ENCODE measurements at regions not wholly inside any gene's neighbourhood (a gene's known extent, or its start where the extent isn't known, plus 50 kb on each side); places are given as distances from the start of the nearest gene placed in this dataset.

DNA sequence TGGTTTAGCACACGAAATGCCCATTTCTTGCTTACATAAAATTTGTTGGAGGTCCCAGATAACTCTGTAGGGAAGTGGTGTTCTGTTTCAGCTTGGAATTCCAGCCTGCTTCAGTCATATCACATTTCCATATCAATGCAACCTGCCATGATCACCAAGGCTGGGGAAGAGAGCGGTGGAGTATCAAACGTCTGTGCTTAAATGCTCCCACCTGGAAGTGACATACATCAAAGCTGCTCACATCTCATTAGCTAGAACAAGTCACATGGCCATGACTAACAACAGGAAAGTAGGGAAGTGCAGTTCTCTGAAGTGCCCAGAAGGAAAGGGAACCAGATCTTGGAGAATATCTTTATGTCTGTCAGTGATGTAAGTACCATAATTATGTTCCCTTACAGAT lies 130.2 kb upstream of the CFAP20DC start:
- intact Hi-C loops (cut with micrococcal nuclease; ENCODE audit: unreplicated experiment) (no loop called here), in situ Hi-C loops (cut with MboI) (no loop called here)
- FAIRE-seq, result no peak
- WGBS (ENCODE audit: insufficient coverage, insufficient replicate concordance, low lambda C conversion rate, missing lambda C conversion rate), result 35% methylated on average over 3 of the region's 3 CpGs
- Histone ChIP-seq H3K9me3 (replicated peaks; ENCODE audit: control insufficient read depth, insufficient read depth, low read length) (no peaks in the 10 kb centered on the region), H4K20me1 (ENCODE audit: control insufficient read depth, insufficient read depth) (no peaks in the 10 kb centered on the region), H2AFZ (ENCODE audit: control insufficient read depth, low read depth, low read length) (no peak overlapping the region), H3K4me2 (ENCODE audit: control insufficient read depth, insufficient read depth) (no peak overlapping the region), H3K27ac (ENCODE audit: control insufficient read depth, insufficient read depth) (no peak overlapping the region), H3K79me2 (ENCODE audit: control insufficient read depth, insufficient read depth, low read length) (no peaks in the 10 kb centered on the region), H3K4me1 (ENCODE audit: control insufficient read depth, insufficient read depth, low read length) (no peaks in the 10 kb centered on the region), H3K9ac (ENCODE audit: control insufficient read depth, insufficient read depth, low read length) (no peak overlapping the region), H3K27me3 (replicated peaks in 1 of 2; ENCODE audit: control insufficient read depth in 2 of 2, insufficient read depth in 2 of 2, low read length in 1 of 2) (no peaks in the 10 kb centered on the region; a peak in 1 of 4 replicates), H3K4me3 (no peak overlapping the region), H3K36me3 (ENCODE audit: control insufficient read depth in 2 of 2, insufficient read depth in 2 of 2, low read length in 1 of 2) (no peaks in the 10 kb centered on the region)
- ChIA-PET RAD21 (ENCODE audit: unreplicated experiment) (no interaction called here), CTCF (interaction anchor here (0.7 to 0.9 kb wide), 2 partner anchors 125 to 186 kb away, joined by 3 read pairs; no protein-coding TSS in a partner anchor), SMC1A (ENCODE audit: uncharacterized antibody, unreplicated experiment) (interaction anchor here (0.6 kb wide), 1 partner anchor 678 kb away, joined by 3 read pairs; no protein-coding TSS in a partner anchor), POLR2A (no interaction called here)
- BruUV-seq (replicated peaks), result no TSS peak
- no peak for ATAC-seq
- no peak for TF ChIP-seq TARDBP (IDR thresholded peaks at IDR 0.05; ENCODE audit: borderline replicate concordance)
- no peak for TF ChIP-seq TBL1XR1 (IDR thresholded peaks at IDR 0.05; ENCODE audit: low read depth, low read length)
- DNase-seq (ENCODE audit: low read depth, low spot score), result no peak

DNA sequence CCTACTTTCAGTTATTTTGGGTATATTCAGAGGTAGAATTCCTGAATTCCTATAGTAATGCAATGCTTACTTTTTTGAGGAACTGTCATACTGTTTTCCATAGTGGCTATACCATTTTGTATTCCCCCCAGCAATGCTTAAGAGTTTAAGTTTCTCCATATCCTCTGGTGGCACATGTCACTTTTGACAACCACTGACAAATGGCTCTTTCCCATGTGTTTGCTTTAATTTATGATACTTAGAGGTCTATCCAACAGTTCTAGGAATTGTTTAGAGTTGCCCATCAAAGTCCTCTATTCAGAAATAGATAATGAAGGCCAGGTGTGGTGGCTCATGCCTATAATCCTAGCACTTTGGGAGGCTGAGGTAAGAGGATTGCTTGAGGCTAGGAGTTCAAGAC lies 128.9 kb upstream of the CFAP20DC start:
- ATAC-seq (no peak), DNase-seq (ENCODE audit: low read depth, low spot score) (no peak), FAIRE-seq (no peak)
- Histone ChIP-seq H3K9me3 (replicated peaks; ENCODE audit: control insufficient read depth, insufficient read depth, low read length) (no peaks in the 10 kb centered on the region), H3K36me3 (ENCODE audit: control insufficient read depth in 2 of 2, insufficient read depth in 2 of 2, low read length in 1 of 2) (no peaks in the 10 kb centered on the region), H3K4me1 (ENCODE audit: control insufficient read depth, insufficient read depth, low read length) (no peaks in the 10 kb centered on the region), H3K79me2 (ENCODE audit: control insufficient read depth, insufficient read depth, low read length) (no peaks in the 10 kb centered on the region), H3K9ac (ENCODE audit: control insufficient read depth, insufficient read depth, low read length) (no peak overlapping the region), H3K4me2 (ENCODE audit: control insufficient read depth, insufficient read depth) (no peak overlapping the region), H3K27ac (ENCODE audit: control insufficient read depth, insufficient read depth) (no peak overlapping the region), H4K20me1 (ENCODE audit: control insufficient read depth, insufficient read depth) (no peaks in the 10 kb centered on the region), H3K4me3 (no peak overlapping the region), H3K27me3 (replicated peaks in 1 of 2; ENCODE audit: control insufficient read depth in 2 of 2, insufficient read depth in 2 of 2, low read length in 1 of 2) (no peaks in the 10 kb centered on the region; a peak in 1 of 4 replicates), H2AFZ (ENCODE audit: control insufficient read depth, low read depth, low read length) (no peak overlapping the region)
- ChIA-PET CTCF (no interaction called here), SMC1A (ENCODE audit: uncharacterized antibody, unreplicated experiment) (no interaction called here), POLR2A (no interaction called here), RAD21 (ENCODE audit: unreplicated experiment) (no interaction called here)
- TF ChIP-seq, protein P1, sequence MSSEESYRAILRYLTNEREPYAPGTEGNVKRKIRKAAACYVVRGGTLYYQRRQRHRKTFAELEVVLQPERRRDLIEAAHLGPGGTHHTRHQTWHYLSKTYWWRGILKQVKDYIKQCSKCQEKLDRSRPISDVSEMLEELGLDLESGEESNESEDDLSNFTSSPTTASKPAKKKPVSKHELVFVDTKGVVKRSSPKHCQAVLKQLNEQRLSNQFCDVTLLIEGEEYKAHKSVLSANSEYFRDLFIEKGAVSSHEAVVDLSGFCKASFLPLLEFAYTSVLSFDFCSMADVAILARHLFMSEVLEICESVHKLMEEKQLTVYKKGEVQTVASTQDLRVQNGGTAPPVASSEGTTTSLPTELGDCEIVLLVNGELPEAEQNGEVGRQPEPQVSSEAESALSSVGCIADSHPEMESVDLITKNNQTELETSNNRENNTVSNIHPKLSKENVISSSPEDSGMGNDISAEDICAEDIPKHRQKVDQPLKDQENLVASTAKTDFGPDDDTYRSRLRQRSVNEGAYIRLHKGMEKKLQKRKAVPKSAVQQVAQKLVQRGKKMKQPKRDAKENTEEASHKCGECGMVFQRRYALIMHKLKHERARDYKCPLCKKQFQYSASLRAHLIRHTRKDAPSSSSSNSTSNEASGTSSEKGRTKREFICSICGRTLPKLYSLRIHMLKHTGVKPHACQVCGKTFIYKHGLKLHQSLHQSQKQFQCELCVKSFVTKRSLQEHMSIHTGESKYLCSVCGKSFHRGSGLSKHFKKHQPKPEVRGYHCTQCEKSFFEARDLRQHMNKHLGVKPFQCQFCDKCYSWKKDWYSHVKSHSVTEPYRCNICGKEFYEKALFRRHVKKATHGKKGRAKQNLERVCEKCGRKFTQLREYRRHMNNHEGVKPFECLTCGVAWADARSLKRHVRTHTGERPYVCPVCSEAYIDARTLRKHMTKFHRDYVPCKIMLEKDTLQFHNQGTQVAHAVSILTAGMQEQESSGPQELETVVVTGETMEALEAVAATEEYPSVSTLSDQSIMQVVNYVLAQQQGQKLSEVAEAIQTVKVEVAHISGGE (CRISPR knock-in tag; IDR thresholded peaks at IDR 0.05), result no peak
- TF ChIP-seq JUND (IDR thresholded peaks at IDR 0.05; ENCODE audit: low read depth, low read length), result no peak
- TF ChIP-seq, protein P2, sequence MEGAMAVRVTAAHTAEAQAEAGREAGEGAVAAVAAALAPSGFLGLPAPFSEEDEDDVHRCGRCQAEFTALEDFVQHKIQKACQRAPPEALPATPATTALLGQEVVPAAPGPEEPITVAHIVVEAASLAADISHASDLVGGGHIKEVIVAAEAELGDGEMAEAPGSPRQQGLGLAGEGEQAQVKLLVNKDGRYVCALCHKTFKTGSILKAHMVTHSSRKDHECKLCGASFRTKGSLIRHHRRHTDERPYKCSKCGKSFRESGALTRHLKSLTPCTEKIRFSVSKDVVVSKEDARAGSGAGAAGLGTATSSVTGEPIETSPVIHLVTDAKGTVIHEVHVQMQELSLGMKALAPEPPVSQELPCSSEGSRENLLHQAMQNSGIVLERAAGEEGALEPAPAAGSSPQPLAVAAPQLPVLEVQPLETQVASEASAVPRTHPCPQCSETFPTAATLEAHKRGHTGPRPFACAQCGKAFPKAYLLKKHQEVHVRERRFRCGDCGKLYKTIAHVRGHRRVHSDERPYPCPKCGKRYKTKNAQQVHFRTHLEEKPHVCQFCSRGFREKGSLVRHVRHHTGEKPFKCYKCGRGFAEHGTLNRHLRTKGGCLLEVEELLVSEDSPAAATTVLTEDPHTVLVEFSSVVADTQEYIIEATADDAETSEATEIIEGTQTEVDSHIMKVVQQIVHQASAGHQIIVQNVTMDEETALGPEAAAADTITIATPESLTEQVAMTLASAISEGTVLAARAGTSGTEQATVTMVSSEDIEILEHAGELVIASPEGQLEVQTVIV (IDR thresholded peaks at IDR 0.05; ENCODE audit: borderline replicate concordance, partially characterized antibody), result no peak
- TF ChIP-seq, protein P3, sequence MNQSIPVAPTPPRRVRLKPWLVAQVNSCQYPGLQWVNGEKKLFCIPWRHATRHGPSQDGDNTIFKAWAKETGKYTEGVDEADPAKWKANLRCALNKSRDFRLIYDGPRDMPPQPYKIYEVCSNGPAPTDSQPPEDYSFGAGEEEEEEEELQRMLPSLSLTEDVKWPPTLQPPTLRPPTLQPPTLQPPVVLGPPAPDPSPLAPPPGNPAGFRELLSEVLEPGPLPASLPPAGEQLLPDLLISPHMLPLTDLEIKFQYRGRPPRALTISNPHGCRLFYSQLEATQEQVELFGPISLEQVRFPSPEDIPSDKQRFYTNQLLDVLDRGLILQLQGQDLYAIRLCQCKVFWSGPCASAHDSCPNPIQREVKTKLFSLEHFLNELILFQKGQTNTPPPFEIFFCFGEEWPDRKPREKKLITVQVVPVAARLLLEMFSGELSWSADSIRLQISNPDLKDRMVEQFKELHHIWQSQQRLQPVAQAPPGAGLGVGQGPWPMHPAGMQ (IDR thresholded peaks at IDR 0.05; ENCODE audit: borderline replicate concordance), result no peak
- no peak for TF ChIP-seq CHD2 (IDR thresholded peaks at IDR 0.05; ENCODE audit: borderline replicate concordance, low read depth, low read length)
- TF ChIP-seq WRNIP1 (IDR thresholded peaks at IDR 0.05; ENCODE audit: borderline replicate concordance, low read depth, low read length), result no peak
- no peak for TF ChIP-seq RCOR1 (conservative IDR thresholded peaks at IDR 0.05; ENCODE audit: low read depth, low read length)
- TF ChIP-seq CREB1 (IDR thresholded peaks at IDR 0.05; ENCODE audit: low read depth), result no peak
- TF ChIP-seq CBX3 (IDR thresholded peaks at IDR 0.05; ENCODE audit: borderline replicate concordance, low read depth), result no peak
- in situ Hi-C loops (cut with MboI), result no loop called here
- BruUV-seq (replicated peaks), result no TSS peak
- intact Hi-C loops (cut with micrococcal nuclease; ENCODE audit: unreplicated experiment), result no loop called here
